Coronary artery (tissue), 2 donors: ENCODE measurements at regions not wholly inside any gene's neighbourhood (a gene's known extent, or its start where the extent isn't known, plus 50 kb on each side); places are given as distances from the start of the nearest gene placed in this dataset.

Experiments
- DNase-seq: peaks from one replicate; pipeline ENCODE4 v3.0.0-alpha.2; 2017; ENCODE audit warnings: low spot score
- H3K27ac ChIP-seq, 2 donors: fragments of 200-600 bp; sonication (generic); one replicate each; pipeline ENCODE4 v1.5.1; 2016 to 2019
- H3K4me3 ChIP-seq: fragments of 200-600 bp; sonication (generic); 2 replicates; pipeline ENCODE4 v1.5.1; 2016; ENCODE audit warnings: mild to moderate bottlenecking, moderate library complexity
- TF ChIP-seq, protein P1 (sequence below): fragments of 200-600 bp; sonication (generic); IDR thresholded peaks from one replicate; pipeline ENCODE4 v1.5.1; 2019; ENCODE audit warnings: antibody characterized with exemption

DNA sequence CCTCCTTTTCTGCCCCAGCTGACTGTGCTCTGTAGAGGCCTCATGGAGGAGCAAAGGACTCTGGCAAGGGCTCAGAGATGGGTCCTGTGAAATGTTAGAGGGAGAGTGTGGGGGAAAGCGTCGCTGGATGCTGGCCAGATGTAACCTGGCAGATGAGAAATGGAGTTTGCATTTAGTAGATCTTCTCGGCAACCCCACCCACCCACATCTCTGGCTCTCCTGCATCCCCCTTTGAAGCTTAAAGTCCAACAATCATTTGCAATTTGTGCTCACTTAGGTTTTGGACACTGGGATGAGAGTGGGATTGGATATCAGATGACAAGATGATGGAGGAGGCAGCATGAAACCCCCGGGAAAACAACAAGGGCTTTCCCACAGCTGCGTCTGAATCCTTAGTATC, 523.6 kb upstream of the MCTP2 start:
- Histone ChIP-seq H3K27ac (no peak overlapping the region), H3K4me3 (no peak overlapping the region)
- no peak for DNase-seq
- TF ChIP-seq, protein P1, sequence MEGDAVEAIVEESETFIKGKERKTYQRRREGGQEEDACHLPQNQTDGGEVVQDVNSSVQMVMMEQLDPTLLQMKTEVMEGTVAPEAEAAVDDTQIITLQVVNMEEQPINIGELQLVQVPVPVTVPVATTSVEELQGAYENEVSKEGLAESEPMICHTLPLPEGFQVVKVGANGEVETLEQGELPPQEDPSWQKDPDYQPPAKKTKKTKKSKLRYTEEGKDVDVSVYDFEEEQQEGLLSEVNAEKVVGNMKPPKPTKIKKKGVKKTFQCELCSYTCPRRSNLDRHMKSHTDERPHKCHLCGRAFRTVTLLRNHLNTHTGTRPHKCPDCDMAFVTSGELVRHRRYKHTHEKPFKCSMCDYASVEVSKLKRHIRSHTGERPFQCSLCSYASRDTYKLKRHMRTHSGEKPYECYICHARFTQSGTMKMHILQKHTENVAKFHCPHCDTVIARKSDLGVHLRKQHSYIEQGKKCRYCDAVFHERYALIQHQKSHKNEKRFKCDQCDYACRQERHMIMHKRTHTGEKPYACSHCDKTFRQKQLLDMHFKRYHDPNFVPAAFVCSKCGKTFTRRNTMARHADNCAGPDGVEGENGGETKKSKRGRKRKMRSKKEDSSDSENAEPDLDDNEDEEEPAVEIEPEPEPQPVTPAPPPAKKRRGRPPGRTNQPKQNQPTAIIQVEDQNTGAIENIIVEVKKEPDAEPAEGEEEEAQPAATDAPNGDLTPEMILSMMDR: no peak

DNA sequence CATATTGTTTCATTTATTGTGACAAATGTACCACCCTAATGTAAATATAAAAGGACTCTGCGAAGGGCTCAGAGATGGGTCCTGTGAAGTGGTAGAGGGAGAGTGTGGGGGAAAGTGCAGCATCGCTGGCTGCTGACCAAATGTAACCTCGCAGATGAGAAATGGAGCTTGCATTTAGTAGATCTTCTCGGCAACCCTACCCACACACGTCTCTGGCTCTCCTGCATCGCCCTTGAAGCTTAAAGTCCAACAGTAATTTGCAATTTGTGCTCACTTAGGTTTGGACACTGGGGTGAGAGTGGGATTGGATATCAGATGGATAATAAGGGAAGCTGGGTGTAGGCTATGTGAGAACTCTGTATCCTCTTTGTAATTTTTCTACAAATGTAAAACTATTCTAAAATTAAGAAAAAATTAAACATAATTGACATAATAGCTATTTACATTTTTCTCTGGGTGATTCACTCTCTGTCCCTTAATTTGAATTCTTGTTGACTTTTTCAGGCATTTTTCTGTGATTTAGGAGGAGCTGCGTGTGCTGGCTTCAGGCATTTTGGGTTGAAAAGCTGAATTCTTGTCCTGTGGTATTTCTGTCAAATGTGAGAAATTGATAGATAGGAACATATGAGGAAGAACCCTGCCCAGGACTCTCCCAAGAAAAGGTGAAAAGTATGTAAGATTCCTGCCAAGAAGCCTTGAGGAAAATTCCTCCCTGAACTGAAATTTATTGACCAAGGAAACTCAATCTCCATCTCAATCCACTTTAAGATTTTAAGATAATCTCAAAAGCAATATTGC, 524.7 kb upstream of the MCTP2 start:
- no peak overlapping the region for H3K27ac ChIP-seq
- H3K4me3 ChIP-seq: no peak overlapping the region
- DNase-seq: no peak
- TF ChIP-seq, protein P1: no peak

DNA sequence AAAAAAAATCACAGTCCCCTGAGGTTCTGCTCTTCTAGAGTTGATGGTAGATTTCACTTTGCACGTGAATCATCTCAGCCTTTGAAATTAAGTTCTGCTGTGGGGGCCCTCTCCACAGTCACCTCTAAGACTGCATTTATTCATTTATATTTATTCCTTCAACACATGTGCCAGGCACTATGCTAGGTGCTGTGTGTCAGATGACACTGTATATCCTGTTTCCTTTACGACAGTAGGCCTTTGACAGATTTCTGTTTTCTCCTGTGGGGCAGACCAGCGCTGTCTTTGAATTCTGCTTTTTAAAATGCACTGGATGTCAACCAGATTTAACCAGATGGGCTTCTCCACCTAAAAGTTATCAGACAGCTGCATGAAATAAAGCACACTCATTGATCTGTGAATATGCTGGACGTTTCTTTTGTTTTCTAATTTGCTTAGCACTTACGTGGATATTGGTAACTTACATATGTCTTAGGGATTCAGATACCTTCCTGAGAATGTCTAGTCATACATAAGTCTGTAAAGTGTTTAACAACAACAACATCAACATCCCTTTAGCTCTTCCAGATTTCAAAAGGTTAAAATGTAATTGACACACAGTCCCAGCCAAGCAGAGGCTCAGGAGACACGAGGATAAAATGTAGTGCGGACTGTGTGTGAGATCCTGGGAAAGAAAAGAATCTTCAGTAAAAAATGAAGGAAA, 525.5 kb upstream of the MCTP2 start:
- no peak overlapping the region for H3K27ac ChIP-seq
- DNase-seq: no peak
- TF ChIP-seq, protein P1: no peak
- no peak overlapping the region for H3K4me3 ChIP-seq

GRCh38 chr15:93703092-93703739, 528.1 kb upstream of the MCTP2 start:
- TF ChIP-seq, protein P1: no peak
- Histone ChIP-seq H3K27ac (no peak overlapping the region), H3K4me3 (no peak overlapping the region)
- no peak for DNase-seq

GRCh38 chr15:93700051-93700450, 531.3 kb upstream of the MCTP2 start:
- TF ChIP-seq, protein P1: no peak
- no peak overlapping the region for H3K27ac ChIP-seq
- H3K4me3 ChIP-seq: no peak overlapping the region
- no peak for DNase-seq

DNA sequence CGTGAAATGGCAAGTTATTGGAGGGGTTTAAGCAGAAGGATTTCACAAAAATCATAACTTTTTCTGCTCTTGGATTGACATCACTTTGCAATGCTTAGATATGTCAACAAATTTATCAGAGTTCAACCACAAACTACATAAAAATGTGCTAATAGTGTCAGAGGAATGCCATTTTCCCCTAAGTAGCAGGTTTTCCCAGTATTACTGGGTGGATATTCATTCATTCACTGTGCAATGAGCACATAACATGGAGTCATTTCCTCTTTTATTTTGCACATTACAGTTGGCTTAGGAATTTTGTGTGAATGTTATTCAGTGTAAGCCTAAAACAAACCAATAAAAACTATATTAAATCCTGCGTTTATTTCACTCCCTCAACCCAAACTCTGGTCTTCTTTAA, 537.3 kb upstream of the MCTP2 start:
- Histone ChIP-seq H3K4me3 (no peak overlapping the region), H3K27ac (no peak overlapping the region)
- TF ChIP-seq, protein P1: no peak
- no peak for DNase-seq
